ENCODE measurements at regions not wholly inside any gene's neighbourhood (a gene's known extent, or its start where the extent isn't known, plus 50 kb on each side); places are given as distances from the start of the nearest gene placed in this dataset.

DNA sequence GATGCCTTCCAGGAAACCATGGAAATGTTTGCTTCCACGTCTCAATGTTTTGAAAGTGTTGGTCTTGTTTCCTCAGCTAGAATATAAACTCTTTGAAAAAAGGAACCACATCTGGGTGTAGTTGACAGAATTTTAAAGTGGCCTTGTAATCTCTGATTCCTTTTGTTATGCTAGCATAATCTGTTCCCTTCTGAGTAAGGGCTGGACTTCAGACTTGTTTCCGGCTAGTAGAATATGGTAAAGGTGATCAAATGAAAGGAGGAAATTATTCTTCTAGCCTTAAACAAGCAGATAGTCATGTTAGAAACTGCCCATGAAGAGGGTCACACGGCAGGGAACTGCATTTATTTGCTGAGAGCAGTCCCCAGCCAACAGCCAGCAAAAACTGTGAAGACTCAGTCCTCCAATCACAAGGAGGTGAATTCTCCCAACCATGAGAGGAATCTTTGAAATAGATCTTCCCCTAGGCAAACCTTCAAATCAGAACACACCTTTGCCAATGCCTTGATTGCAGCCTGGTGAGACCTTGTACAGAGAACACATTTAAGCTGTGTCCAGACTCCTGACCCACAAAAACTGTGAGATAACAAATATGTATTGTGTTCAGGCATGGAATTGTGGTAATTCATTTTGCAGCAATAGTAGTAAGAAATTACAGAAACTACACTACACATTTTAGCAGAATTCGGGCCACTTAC lies 316.9 kb upstream of the SP8 start:
- Histone ChIP-seq H3K4me1 (ENCODE audit: control insufficient read depth in 1 of 2, insufficient read depth in 2 of 2, low read length in 2 of 2) (peaks cover 0 to 15% of the 10 kb centered on the region in 2 experiments; a peak in 1 of 4 replicates), H3K27me3 (ENCODE audit: insufficient read depth, low read length) (no peaks in the 10 kb centered on the region), H3K79me2 (ENCODE audit: insufficient read depth, low read length) (no peaks in the 10 kb centered on the region), H3K9me3 (ENCODE audit: control insufficient read depth in 1 of 2, insufficient read depth in 1 of 2, low read depth in 1 of 2, low read length in 2 of 2) (no peaks in the 10 kb centered on the region), H4K20me1 (ENCODE audit: insufficient read depth) (no peaks in the 10 kb centered on the region), H3K36me3 (ENCODE audit: control insufficient read depth in 1 of 2, insufficient read depth in 2 of 2, low read length in 2 of 2) (no peaks in the 10 kb centered on the region), H3K4me3 (replicated peaks in 1 of 2; ENCODE audit: low read depth in 1 of 2, low read length in 2 of 2) (no peak overlapping the region), H3K9ac (ENCODE audit: low read length) (no peak overlapping the region), H2AFZ (ENCODE audit: low read depth, low read length, poor library complexity, severe bottlenecking) (no peak overlapping the region), H3K4me2 (ENCODE audit: low read length) (no peak overlapping the region), H3K27ac (ENCODE audit: low read depth, low read length) (no peak overlapping the region), H3K9me2 (ENCODE audit: insufficient read depth) (no peaks in the 10 kb centered on the region)
- intact Hi-C loops (cut with micrococcal nuclease), result no loop called here
- ChIA-PET RAD21 (ENCODE audit: low non-redundant PET in 1 of 2, low total read pairs in 2 of 2, uncharacterized antibody in 2 of 2, unreplicated experiment in 2 of 2) (no interaction called here), CTCF (no interaction called here), POLR2A (no interaction called here)
- DNase-seq (ENCODE audit: low read depth, low spot score) (no peak), ATAC-seq (no peak)
- no TSS peak for BruUV-seq (replicated peaks)
- TF ChIP-seq, protein P1, sequence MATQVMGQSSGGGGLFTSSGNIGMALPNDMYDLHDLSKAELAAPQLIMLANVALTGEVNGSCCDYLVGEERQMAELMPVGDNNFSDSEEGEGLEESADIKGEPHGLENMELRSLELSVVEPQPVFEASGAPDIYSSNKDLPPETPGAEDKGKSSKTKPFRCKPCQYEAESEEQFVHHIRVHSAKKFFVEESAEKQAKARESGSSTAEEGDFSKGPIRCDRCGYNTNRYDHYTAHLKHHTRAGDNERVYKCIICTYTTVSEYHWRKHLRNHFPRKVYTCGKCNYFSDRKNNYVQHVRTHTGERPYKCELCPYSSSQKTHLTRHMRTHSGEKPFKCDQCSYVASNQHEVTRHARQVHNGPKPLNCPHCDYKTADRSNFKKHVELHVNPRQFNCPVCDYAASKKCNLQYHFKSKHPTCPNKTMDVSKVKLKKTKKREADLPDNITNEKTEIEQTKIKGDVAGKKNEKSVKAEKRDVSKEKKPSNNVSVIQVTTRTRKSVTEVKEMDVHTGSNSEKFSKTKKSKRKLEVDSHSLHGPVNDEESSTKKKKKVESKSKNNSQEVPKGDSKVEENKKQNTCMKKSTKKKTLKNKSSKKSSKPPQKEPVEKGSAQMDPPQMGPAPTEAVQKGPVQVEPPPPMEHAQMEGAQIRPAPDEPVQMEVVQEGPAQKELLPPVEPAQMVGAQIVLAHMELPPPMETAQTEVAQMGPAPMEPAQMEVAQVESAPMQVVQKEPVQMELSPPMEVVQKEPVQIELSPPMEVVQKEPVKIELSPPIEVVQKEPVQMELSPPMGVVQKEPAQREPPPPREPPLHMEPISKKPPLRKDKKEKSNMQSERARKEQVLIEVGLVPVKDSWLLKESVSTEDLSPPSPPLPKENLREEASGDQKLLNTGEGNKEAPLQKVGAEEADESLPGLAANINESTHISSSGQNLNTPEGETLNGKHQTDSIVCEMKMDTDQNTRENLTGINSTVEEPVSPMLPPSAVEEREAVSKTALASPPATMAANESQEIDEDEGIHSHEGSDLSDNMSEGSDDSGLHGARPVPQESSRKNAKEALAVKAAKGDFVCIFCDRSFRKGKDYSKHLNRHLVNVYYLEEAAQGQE (IDR thresholded peaks at IDR 0.05; ENCODE audit: low read depth), result no peak

DNA sequence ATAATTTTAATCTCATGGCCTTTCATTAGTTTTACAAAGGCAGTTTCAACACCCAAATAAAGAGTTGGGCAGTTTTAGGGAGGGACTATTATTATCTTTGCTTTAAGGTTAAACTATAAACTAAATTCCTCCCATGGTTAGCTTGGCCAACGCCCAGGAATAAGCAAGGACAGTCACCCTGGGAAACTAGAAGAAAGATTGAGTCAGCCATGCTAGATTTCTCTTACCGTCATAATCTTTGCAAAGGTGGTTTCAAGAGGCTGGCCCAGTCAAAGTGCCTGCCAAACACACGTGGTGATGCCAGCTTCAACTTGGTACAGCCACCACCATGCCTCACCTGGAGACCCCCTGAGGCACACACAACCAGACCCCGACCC lies 317.4 kb upstream of the SP8 start:
- ChIA-PET CTCF (no interaction called here), RAD21 (ENCODE audit: low non-redundant PET in 1 of 2, low total read pairs in 2 of 2, uncharacterized antibody in 2 of 2, unreplicated experiment in 2 of 2) (no interaction called here), POLR2A (no interaction called here)
- Histone ChIP-seq H3K27ac (ENCODE audit: low read depth, low read length) (no peak overlapping the region), H3K4me1 (ENCODE audit: control insufficient read depth in 1 of 2, insufficient read depth in 2 of 2, low read length in 2 of 2) (peaks cover 0 to 15% of the 10 kb centered on the region in 2 experiments; a peak in 1 of 4 replicates), H3K27me3 (ENCODE audit: insufficient read depth, low read length) (no peaks in the 10 kb centered on the region), H3K4me2 (ENCODE audit: low read length) (no peak overlapping the region), H3K9me3 (ENCODE audit: control insufficient read depth in 1 of 2, insufficient read depth in 1 of 2, low read depth in 1 of 2, low read length in 2 of 2) (no peaks in the 10 kb centered on the region), H4K20me1 (ENCODE audit: insufficient read depth) (no peaks in the 10 kb centered on the region), H3K9me2 (ENCODE audit: insufficient read depth) (no peaks in the 10 kb centered on the region), H3K4me3 (replicated peaks in 1 of 2; ENCODE audit: low read depth in 1 of 2, low read length in 2 of 2) (no peak overlapping the region), H2AFZ (ENCODE audit: low read depth, low read length, poor library complexity, severe bottlenecking) (no peak overlapping the region), H3K9ac (ENCODE audit: low read length) (no peak overlapping the region), H3K36me3 (ENCODE audit: control insufficient read depth in 1 of 2, insufficient read depth in 2 of 2, low read length in 2 of 2) (no peaks in the 10 kb centered on the region), H3K79me2 (ENCODE audit: insufficient read depth, low read length) (no peaks in the 10 kb centered on the region)
- BruUV-seq (replicated peaks), result no TSS peak
- DNase-seq (ENCODE audit: low read depth, low spot score), result no peak
- ATAC-seq, result no peak
- TF ChIP-seq, protein P2, sequence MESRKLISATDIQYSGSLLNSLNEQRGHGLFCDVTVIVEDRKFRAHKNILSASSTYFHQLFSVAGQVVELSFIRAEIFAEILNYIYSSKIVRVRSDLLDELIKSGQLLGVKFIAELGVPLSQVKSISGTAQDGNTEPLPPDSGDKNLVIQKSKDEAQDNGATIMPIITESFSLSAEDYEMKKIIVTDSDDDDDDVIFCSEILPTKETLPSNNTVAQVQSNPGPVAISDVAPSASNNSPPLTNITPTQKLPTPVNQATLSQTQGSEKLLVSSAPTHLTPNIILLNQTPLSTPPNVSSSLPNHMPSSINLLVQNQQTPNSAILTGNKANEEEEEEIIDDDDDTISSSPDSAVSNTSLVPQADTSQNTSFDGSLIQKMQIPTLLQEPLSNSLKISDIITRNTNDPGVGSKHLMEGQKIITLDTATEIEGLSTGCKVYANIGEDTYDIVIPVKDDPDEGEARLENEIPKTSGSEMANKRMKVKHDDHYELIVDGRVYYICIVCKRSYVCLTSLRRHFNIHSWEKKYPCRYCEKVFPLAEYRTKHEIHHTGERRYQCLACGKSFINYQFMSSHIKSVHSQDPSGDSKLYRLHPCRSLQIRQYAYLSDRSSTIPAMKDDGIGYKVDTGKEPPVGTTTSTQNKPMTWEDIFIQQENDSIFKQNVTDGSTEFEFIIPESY (IDR thresholded peaks at IDR 0.05; ENCODE audit: extremely low read depth, insufficient replicate concordance, low read length), result no peak
- no peak for TF ChIP-seq YY1 (IDR thresholded peaks at IDR 0.05; ENCODE audit: extremely low read depth, insufficient replicate concordance, low read depth, low read length)
- TF ChIP-seq, protein P3, sequence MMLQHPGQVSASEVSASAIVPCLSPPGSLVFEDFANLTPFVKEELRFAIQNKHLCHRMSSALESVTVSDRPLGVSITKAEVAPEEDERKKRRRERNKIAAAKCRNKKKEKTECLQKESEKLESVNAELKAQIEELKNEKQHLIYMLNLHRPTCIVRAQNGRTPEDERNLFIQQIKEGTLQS (IDR thresholded peaks at IDR 0.05), result no peak
- no peak for TF ChIP-seq RAD21 (IDR thresholded peaks at IDR 0.05; ENCODE audit: low read depth)
- no peak for TF ChIP-seq ELF1 (IDR thresholded peaks at IDR 0.05; ENCODE audit: borderline replicate concordance, low read depth)
- intact Hi-C loops (cut with micrococcal nuclease), result no loop called here

Measured in HCT116 (cell line).